ENCODE measurements at regions not wholly inside any gene's neighbourhood (a gene's known extent, or its start where the extent isn't known, plus 50 kb on each side); places are given as distances from the start of the nearest gene placed in this dataset.

DNA sequence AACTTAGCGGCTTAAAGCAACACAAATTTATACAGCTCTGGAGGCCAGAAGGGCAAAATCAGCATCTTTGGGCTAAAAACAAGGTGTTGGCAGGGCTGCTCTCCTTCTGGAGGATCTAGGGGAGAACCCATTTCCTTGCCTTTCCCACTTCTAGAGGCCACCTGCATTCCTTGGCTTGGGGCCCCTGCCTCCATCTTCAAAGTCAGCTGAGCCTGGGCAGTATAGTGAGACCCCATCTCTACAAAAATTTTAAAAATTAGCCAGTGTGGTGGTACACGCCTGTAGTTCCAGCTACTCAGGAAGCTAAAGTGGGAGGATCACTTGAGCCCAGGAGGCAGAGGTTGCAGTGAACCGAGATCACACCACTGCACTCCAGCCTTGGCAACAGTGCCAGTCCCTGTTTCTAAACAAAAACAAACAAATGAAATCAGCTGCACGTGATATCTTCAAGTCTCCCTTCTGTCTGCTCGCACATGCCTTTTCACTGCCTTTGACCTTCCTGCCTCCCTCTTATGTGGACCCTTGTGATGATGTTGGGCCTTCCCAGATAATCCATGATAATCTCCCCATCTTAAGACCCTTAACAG, 200.6 kb downstream of the ZFP36L2 start:
- TF ChIP-seq CTCF (IDR thresholded peaks at IDR 0.05; ENCODE audit: insufficient read depth, low read length) = no peak
- no peak for TF ChIP-seq POLR2AphosphoS5 (IDR thresholded peaks at IDR 0.05; ENCODE audit: low read depth)
